HCT116 (cell line): ENCODE measurements at regions not wholly inside any gene's neighbourhood (a gene's known extent, or its start where the extent isn't known, plus 50 kb on each side); places are given as distances from the start of the nearest gene placed in this dataset.

ENCODE experiments used
- ATAC-seq: fragments of 200-7000 bp; cut with Tn5 transposase; 2 replicates; pipeline ENCODE4 v1.9.1; 2020; ENCODE audit warnings: mild to moderate bottlenecking, moderate library complexity
- BruUV-seq: library from RNA; stranded (reverse); fragments of 400-500 nt; replicated peaks from 2 replicates; lab custom pipeline; 2021; lab: Mats Ljungman, UMichigan
- CTCF ChIA-PET: fragments of 300-600 bp; sonication (Branson Sonifier 250); formaldehyde crosslinking; loops from one replicate; lab custom pipeline; 2021; ENCODE audit warnings: antibody characterized with exemption; lab: Charles Lee
- POLR2A ChIA-PET: fragments of 300-600, 350-600 bp; sonication (Branson Sonifier 250); formaldehyde crosslinking; loops from one replicate; lab custom pipeline; 2021; ENCODE audit warnings: antibody characterized with exemption; lab: Charles Lee
- RAD21 ChIA-PET, 2 experiments: fragments of 300-600 bp; sonication (Branson Sonifier 250); formaldehyde crosslinking; loops; one replicate each; lab custom pipeline; 2023; ENCODE audit warnings: low total read pairs in 2 of 2; ENCODE audit not compliant: uncharacterized antibody in 2 of 2, unreplicated experiment in 2 of 2, low non-redundant PET in 1 of 2; lab: Charles Lee
- DNase-seq: peaks from one replicate; pipeline ENCODE4 v3.0.0-alpha.2; 2010; ENCODE audit warnings: low read depth, low spot score
- H2AFZ ChIP-seq: fragments of 200-600 bp; shearing (Covaris generic), sonication (generic); 2 replicates; pipeline ENCODE4 v1.6.1; 2017; ENCODE audit warnings: low read depth, mixed run types, mixed read lengths, antibody characterized with exemption, low read length; ENCODE audit not compliant: poor library complexity, severe bottlenecking
- H3K27ac ChIP-seq: 2 replicates; pipeline ENCODE4 v1.5.1; 2012; ENCODE audit warnings: low read depth, low read length
- H3K27me3 ChIP-seq: fragments of 200-600 bp; sonication (generic); 2 replicates; pipeline ENCODE4 v1.6.1; 2016; ENCODE audit warnings: mixed run types, low read length, mixed read lengths; ENCODE audit not compliant: insufficient read depth
- H3K36me3 ChIP-seq, 2 experiments: fragments of 200-500 bp in 1 of 2; fragments of 200-600 bp in 1 of 2; sonication (Bioruptor generic) in 1 of 2; sonication (generic) in 1 of 2; 2 replicates each; pipeline versions ENCODE4 v1.5.1 to v1.6.1; 2014 to 2016; ENCODE audit warnings: low read length in 2 of 2, inconsistent platforms in 1 of 2, mixed read lengths in 1 of 2, mixed run types in 1 of 2; ENCODE audit not compliant: insufficient read depth in 2 of 2, control insufficient read depth in 1 of 2
- H3K4me1 ChIP-seq, 2 experiments: fragments of 200-600 bp in 1 of 2; sonication (generic) in 1 of 2; 2 replicates each; pipeline versions ENCODE4 v1.5.1 to v1.6.1; 2012 to 2017; ENCODE audit warnings: low read length in 2 of 2, inconsistent platforms in 1 of 2, mild to moderate bottlenecking in 1 of 2, mixed read lengths in 1 of 2, mixed run types in 1 of 2, moderate library complexity in 1 of 2; ENCODE audit not compliant: insufficient read depth in 2 of 2, control insufficient read depth in 1 of 2
- H3K4me2 ChIP-seq: fragments of 200-600 bp; sonication (generic); 2 replicates; pipeline ENCODE4 v1.6.1; 2017; ENCODE audit warnings: mixed run types, low read length, mixed read lengths
- H3K4me3 ChIP-seq, 2 experiments: fragments of 200-600 bp in 1 of 2; sonication (generic) in 1 of 2; replicated peaks in 1 of 2; 2 replicates each; pipeline ENCODE4 v1.5.1; 2011 to 2016; ENCODE audit warnings: low read length in 2 of 2, control low read depth in 1 of 2, low read depth in 1 of 2, mild to moderate bottlenecking in 1 of 2, mixed read lengths in 1 of 2, mixed run types in 1 of 2
- H3K79me2 ChIP-seq: fragments of 200-600 bp; sonication (generic); 2 replicates; pipeline ENCODE4 v1.6.1; 2017; ENCODE audit warnings: mild to moderate bottlenecking, mixed run types, low read length, moderate library complexity, mixed read lengths; ENCODE audit not compliant: insufficient read depth
- H3K9ac ChIP-seq: fragments of 200-600 bp; sonication (generic); 2 replicates; pipeline ENCODE4 v1.6.1; 2016; ENCODE audit warnings: low read length, mixed read lengths
- H3K9me2 ChIP-seq: fragments of 200-600 bp; sonication (generic), shearing (Covaris generic); 2 replicates; pipeline ENCODE4 v1.6.1; 2017; ENCODE audit warnings: mixed run types, mild to moderate bottlenecking, moderate library complexity; ENCODE audit not compliant: insufficient read depth
- H3K9me3 ChIP-seq, 2 experiments: fragments of 200-500 bp in 1 of 2; fragments of 200-600 bp in 1 of 2; sonication (Bioruptor generic) in 1 of 2; sonication (generic) in 1 of 2; 2 replicates each; pipeline ENCODE4 v1.6.1; 2014 to 2017; ENCODE audit warnings: low read length in 2 of 2, mixed read lengths in 2 of 2, inconsistent platforms in 1 of 2, low read depth in 1 of 2, mild to moderate bottlenecking in 1 of 2, mixed run types in 1 of 2, moderate library complexity in 1 of 2; ENCODE audit not compliant: control insufficient read depth in 1 of 2, insufficient read depth in 1 of 2
- H4K20me1 ChIP-seq: fragments of 200-600 bp; sonication (generic), shearing (Covaris generic); 2 replicates; pipeline ENCODE4 v1.6.1; 2017; ENCODE audit warnings: mixed run types, mild to moderate bottlenecking, moderate library complexity; ENCODE audit not compliant: insufficient read depth
- ATF3 ChIP-seq: IDR thresholded peaks from 2 replicates; pipeline ENCODE4 v1.6.1; 2012
- CBX3 ChIP-seq: IDR thresholded peaks from 2 replicates; pipeline ENCODE4 v1.6.1; 2012; ENCODE audit warnings: low read depth
- CEBPB ChIP-seq: IDR thresholded peaks from 2 replicates; pipeline ENCODE4 v1.6.1; 2012; ENCODE audit warnings: low read depth
- ELF1 ChIP-seq: IDR thresholded peaks from 2 replicates; pipeline ENCODE4 v1.6.1; 2012; ENCODE audit warnings: low read depth, borderline replicate concordance
- EZH2 ChIP-seq: fragments of 200-600 bp; sonication (generic); IDR thresholded peaks from 2 replicates; pipeline ENCODE4 v1.6.1; 2017; ENCODE audit warnings: antibody characterized with exemption, mixed run types
- JUND ChIP-seq: IDR thresholded peaks from 2 replicates; pipeline ENCODE4 v1.6.1; 2012
- POLR2A ChIP-seq: IDR thresholded peaks from 2 replicates; pipeline ENCODE4 v1.7.0; 2011; ENCODE audit warnings: borderline replicate concordance; ENCODE audit not compliant: insufficient read depth, insufficient read length; ENCODE audit errors: extremely low read depth
- RAD21 ChIP-seq: IDR thresholded peaks from 2 replicates; pipeline ENCODE4 v1.6.1; 2012; ENCODE audit warnings: low read depth, mild to moderate bottlenecking
- SP1 ChIP-seq: IDR thresholded peaks from 2 replicates; pipeline ENCODE4 v1.6.1; 2012; ENCODE audit warnings: low read depth
- SRF ChIP-seq: IDR thresholded peaks from 2 replicates; pipeline ENCODE4 v1.6.1; 2012; ENCODE audit warnings: low read depth
- TCF7L2 ChIP-seq: IDR thresholded peaks from 2 replicates; pipeline ENCODE4 v1.7.0; 2011; ENCODE audit warnings: borderline replicate concordance, inconsistent platforms; ENCODE audit not compliant: insufficient read depth, insufficient read length; ENCODE audit errors: extremely low read depth
- YY1 ChIP-seq: IDR thresholded peaks from 2 replicates; pipeline ENCODE4 v1.6.1; 2011; ENCODE audit warnings: low read length, low read depth, moderate library complexity, mild to moderate bottlenecking; ENCODE audit not compliant: insufficient replicate concordance; ENCODE audit errors: extremely low read depth
- ZNF274 ChIP-seq: fragments of 200-500 bp; sonication (Bioruptor generic); IDR thresholded peaks from 2 replicates; pipeline ENCODE4 v1.6.1; 2014; ENCODE audit warnings: mild to moderate bottlenecking, low read depth, low read length, inconsistent platforms
- intact Hi-C: fragments of 100-400 bp; cut with micrococcal nuclease; formaldehyde crosslinking; loops from 2 replicates; pipeline ENCODE4 v1.10.0; 2022

DNA sequence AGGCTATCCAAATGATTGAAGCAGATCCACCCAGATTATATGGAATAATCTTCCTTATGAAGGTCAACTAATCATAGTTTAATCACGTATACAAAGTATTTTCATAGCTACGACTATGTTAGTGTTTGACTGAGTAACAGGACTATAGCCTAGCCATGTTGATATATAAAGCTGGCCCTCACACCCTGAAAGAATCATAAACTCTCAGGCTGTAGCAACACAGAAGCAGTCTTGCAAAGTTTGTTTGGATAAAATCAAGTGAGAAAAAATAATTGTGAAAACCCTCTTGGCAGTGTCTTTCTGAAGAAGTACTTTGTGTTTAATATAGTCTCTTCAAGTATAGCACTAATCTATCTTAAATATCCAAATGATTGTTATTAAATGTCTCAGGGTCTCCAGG lies 374.5 kb upstream of the DAB2 start:
- Histone ChIP-seq H3K27me3 (no peaks in the 10 kb centered on the region), H3K36me3 (no peaks in the 10 kb centered on the region), H4K20me1 (no peaks in the 10 kb centered on the region), H2AFZ (no peak overlapping the region), H3K4me3 (no peak overlapping the region), H3K9me2 (no peaks in the 10 kb centered on the region), H3K9ac (no peak overlapping the region), H3K9me3 (no peaks in the 10 kb centered on the region), H3K4me2 (no peak overlapping the region), H3K27ac (no peak overlapping the region), H3K79me2 (no peaks in the 10 kb centered on the region), H3K4me1 (no peaks in the 10 kb centered on the region)
- ATAC-seq (no peak), DNase-seq (no peak)
- ChIA-PET CTCF (no interaction called here), RAD21 (no interaction called here), POLR2A (no interaction called here)
- no TSS peak for BruUV-seq
- intact Hi-C loops: no loop called here
- TF ChIP-seq ELF1 (no peak), YY1 (no peak), SRF (no peak), ATF3 (no peak), EZH2 (no peak), CEBPB (no peak), POLR2A (no peak), TCF7L2 (no peak), JUND (no peak), SP1 (no peak), ZNF274 (no peak), CBX3 (no peak), RAD21 (no peak)
